H9 (cell line): ENCODE measurements at regions not wholly inside any gene's neighbourhood (a gene's known extent, or its start where the extent isn't known, plus 50 kb on each side); places are given as distances from the start of the nearest gene placed in this dataset.

Source experiments
- DNase-seq: peaks from one replicate; pipeline ENCODE4 v3.0.0-alpha.2; 2017
- H2AFZ ChIP-seq: one replicate; pipeline ENCODE4 v1.6.1; 2013; ENCODE audit warnings: mild to moderate bottlenecking, low read length, control low read depth, moderate library complexity
- H2AK5ac ChIP-seq: 2 replicates; pipeline ENCODE4 v1.6.1; 2013; ENCODE audit warnings: low read length, control low read depth, mixed read lengths; ENCODE audit not compliant: insufficient read length
- H2BK120ac ChIP-seq: one replicate; pipeline ENCODE4 v1.6.1; 2013; ENCODE audit warnings: low read depth, mild to moderate bottlenecking, low read length, control low read depth, inconsistent platforms; ENCODE audit not compliant: poor library complexity, severe bottlenecking
- H2BK12ac ChIP-seq: 2 replicates; pipeline ENCODE4 v1.6.1; 2013; ENCODE audit warnings: low read length, control low read depth, mixed read lengths, low read depth; ENCODE audit not compliant: insufficient read length
- H2BK15ac ChIP-seq: 2 replicates; pipeline ENCODE4 v1.6.1; 2013; ENCODE audit warnings: low read depth, low read length, control low read depth
- H2BK20ac ChIP-seq: one replicate; pipeline ENCODE4 v1.6.1; 2013; ENCODE audit warnings: low read depth, mild to moderate bottlenecking, low read length, control low read depth, inconsistent platforms; ENCODE audit not compliant: poor library complexity, severe bottlenecking
- H2BK5ac ChIP-seq: 2 replicates; pipeline ENCODE4 v1.6.1; 2013; ENCODE audit warnings: low read length, control low read depth, mixed read lengths; ENCODE audit not compliant: insufficient read length
- H3K14ac ChIP-seq: 2 replicates; pipeline ENCODE4 v1.6.1; 2013; ENCODE audit warnings: low read length, control low read depth; ENCODE audit not compliant: insufficient read depth
- H3K18ac ChIP-seq: 2 replicates; pipeline ENCODE4 v1.6.1; 2013; ENCODE audit warnings: low read depth, mild to moderate bottlenecking, mixed read lengths, low read length, control low read depth; ENCODE audit not compliant: insufficient read length
- H3K23ac ChIP-seq: 2 replicates; pipeline ENCODE4 v1.6.1; 2013; ENCODE audit warnings: low read length, control low read depth, mixed read lengths, low read depth; ENCODE audit not compliant: insufficient read length
- H3K23me2 ChIP-seq: 2 replicates; pipeline ENCODE4 v1.6.1; 2013; ENCODE audit warnings: low read depth, mild to moderate bottlenecking, mixed read lengths, low read length, control low read depth; ENCODE audit not compliant: insufficient read length, poor library complexity, severe bottlenecking
- H3K27ac ChIP-seq: 2 replicates; pipeline ENCODE4 v1.5.1; 2013; ENCODE audit warnings: low read length, control low read depth, mixed read lengths, low read depth; ENCODE audit not compliant: insufficient read length
- H3K27me3 ChIP-seq: 2 replicates; pipeline ENCODE4 v1.6.1; 2013; ENCODE audit warnings: low read length, control low read depth, inconsistent platforms; ENCODE audit not compliant: insufficient read depth
- H3K4ac ChIP-seq: 2 replicates; pipeline ENCODE4 v1.6.1; 2013; ENCODE audit warnings: low read depth, mild to moderate bottlenecking, control low read depth, inconsistent platforms, low read length, moderate library complexity
- H3K4me1 ChIP-seq: 2 replicates; pipeline ENCODE4 v1.6.1; 2013; ENCODE audit warnings: low read length, control low read depth, inconsistent platforms; ENCODE audit not compliant: insufficient read depth
- H3K4me2 ChIP-seq: 2 replicates; pipeline ENCODE4 v1.6.1; 2013; ENCODE audit warnings: low read length, control low read depth, mixed read lengths; ENCODE audit not compliant: insufficient read length, insufficient read depth
- H3K56ac ChIP-seq: 2 replicates; pipeline ENCODE4 v1.6.1; 2013; ENCODE audit warnings: low read depth, mild to moderate bottlenecking, mixed read lengths, low read length, control low read depth; ENCODE audit not compliant: insufficient read length
- H3K79me1 ChIP-seq: 2 replicates; pipeline ENCODE4 v1.6.1; 2013; ENCODE audit warnings: low read depth, mild to moderate bottlenecking, moderate library complexity, low read length, control low read depth, inconsistent platforms; ENCODE audit not compliant: insufficient read depth, poor library complexity, severe bottlenecking
- H3K79me2 ChIP-seq: 2 replicates; pipeline ENCODE4 v1.6.1; 2013; ENCODE audit warnings: low read length, control low read depth, inconsistent platforms; ENCODE audit not compliant: insufficient read depth
- H3K9ac ChIP-seq: 2 replicates; pipeline ENCODE4 v1.6.1; 2013; ENCODE audit warnings: low read length, control low read depth, mixed read lengths; ENCODE audit not compliant: insufficient read length; ENCODE audit errors: extremely low read depth
- H3K9me3 ChIP-seq: one replicate; pipeline ENCODE4 v1.6.1; 2013; ENCODE audit warnings: low read depth, low read length, inconsistent platforms; ENCODE audit not compliant: control insufficient read depth
- H3T11ph ChIP-seq: one replicate; pipeline ENCODE4 v1.6.1; 2013; ENCODE audit warnings: mild to moderate bottlenecking, low read length, control low read depth, inconsistent platforms
- H4K20me1 ChIP-seq: one replicate; pipeline ENCODE4 v1.6.1; 2013; ENCODE audit not compliant: control insufficient read depth, insufficient read length, insufficient read depth
- H4K5ac ChIP-seq: 2 replicates; pipeline ENCODE4 v1.6.1; 2013; ENCODE audit warnings: low read depth, mild to moderate bottlenecking, mixed read lengths, low read length, control low read depth; ENCODE audit not compliant: insufficient read length
- H4K8ac ChIP-seq: replicated peaks from 2 replicates; pipeline ENCODE4 v1.6.1; 2013; ENCODE audit warnings: low read length, control low read depth, mixed read lengths, low read depth; ENCODE audit not compliant: insufficient read length
- H4K91ac ChIP-seq: 2 replicates; pipeline ENCODE4 v1.6.1; 2013; ENCODE audit warnings: low read depth, mild to moderate bottlenecking, moderate library complexity, mixed read lengths, low read length, control low read depth; ENCODE audit not compliant: insufficient read length
- H3K27ac Mint-ChIP-seq, 3 experiments: 2 replicates in 2 of 3; 3 replicates in 1 of 3; pipeline ENCODE4 v1.8.0; 2020 to 2021; ENCODE audit warnings: mixed read lengths in 3 of 3, mild to moderate bottlenecking in 1 of 3, moderate library complexity in 1 of 3
- H3K27me3 Mint-ChIP-seq: 2 replicates; pipeline ENCODE4 v1.8.0; 2021; ENCODE audit warnings: low read depth, mild to moderate bottlenecking, moderate library complexity, mixed read lengths
- H3K36me3 Mint-ChIP-seq, 3 experiments: 2 replicates in 2 of 3; 3 replicates in 1 of 3; pipeline ENCODE4 v1.8.0; 2020 to 2021; ENCODE audit warnings: low read depth in 3 of 3, mixed read lengths in 3 of 3; ENCODE audit not compliant: insufficient read depth in 1 of 3
- H3K4me1 Mint-ChIP-seq, 2 experiments: 2 replicates each; pipeline ENCODE4 v1.8.0; 2020; ENCODE audit warnings: mixed read lengths in 2 of 2
- H3K4me3 Mint-ChIP-seq, 2 experiments: 2 replicates in 1 of 2; 3 replicates in 1 of 2; pipeline ENCODE4 v1.8.0; 2020 to 2021; ENCODE audit warnings: mild to moderate bottlenecking in 2 of 2, mixed read lengths in 2 of 2, moderate library complexity in 1 of 2
- H3K9me3 Mint-ChIP-seq, 2 experiments: 2 replicates in 1 of 2; 3 replicates in 1 of 2; pipeline ENCODE4 v1.8.0; 2020; ENCODE audit warnings: mild to moderate bottlenecking in 2 of 2, mixed read lengths in 2 of 2, moderate library complexity in 1 of 2
- CTCF ChIP-seq: fragments of 200-600 bp; sonication (generic); conservative IDR thresholded peaks from 3 replicates; pipeline ENCODE4 v1.8.0; 2021; ENCODE audit warnings: antibody characterized with exemption, mild to moderate bottlenecking
- WGBS: extraction: QIAGEN DNeasy Blood & Tissue Kit; methylation state at CpG from one replicate; pipeline ENCODE4 v1.1.7; 2013; ENCODE audit warnings: missing lambda C conversion rate, low lambda C conversion rate, mixed read lengths; ENCODE audit not compliant: insufficient read length; ENCODE audit errors: extremely low coverage; 5-methylcytosine and 5-hydroxymethylcytosine counted together

GRCh38 chr1:239636347-239636746, 250.0 kb downstream of the CHRM3 start:
- no CpG with 5 or more reads among the region's 3 CpGs for WGBS
- Histone ChIP-seq H3K79me1 (peaks cover 3% of the 10 kb centered on the region), H4K91ac (no peak overlapping the region)

More at GRCh38 chr1:239636347-239636746, 250.0 kb downstream of the CHRM3 start:
- no peak overlapping the region for H3K4me3 Mint-ChIP-seq
- no peak overlapping the region for H3K14ac ChIP-seq
- H3K27me3 Mint-ChIP-seq: no peaks in the 10 kb centered on the region
- no peak overlapping the region for H2BK20ac ChIP-seq
- H4K8ac ChIP-seq: no peak overlapping the region
- DNase-seq: no peak
- peaks cover 4 to 15% (median 14%) of the 10 kb centered on the region in 3 experiments for H3K36me3 Mint-ChIP-seq
- no peaks in the 10 kb centered on the region; the same call in 1 of the 2 replicates for H3K4me1 ChIP-seq
- H3T11ph ChIP-seq: no peak overlapping the region
- no peaks in the 10 kb centered on the region for H4K20me1 ChIP-seq
- H3K56ac ChIP-seq: no peak overlapping the region
- no peak for TF ChIP-seq CTCF
- no peaks in the 10 kb centered on the region for H3K27me3 ChIP-seq
- no peak overlapping the region for H2BK12ac ChIP-seq
- no peaks in the 10 kb centered on the region for H3K9me3 ChIP-seq
- no peaks in the 10 kb centered on the region for H3K23me2 ChIP-seq
- H3K27ac Mint-ChIP-seq: no peak overlapping the region
- no peak overlapping the region for H2BK120ac ChIP-seq
- no peak overlapping the region for H3K18ac ChIP-seq
- peaks cover 5 to 6% of the 10 kb centered on the region in 2 experiments; a peak in 4 of 5 replicates for H3K9me3 Mint-ChIP-seq
- H4K5ac ChIP-seq: no peak overlapping the region
- H3K4ac ChIP-seq: no peak overlapping the region
- no peak overlapping the region for H3K9ac ChIP-seq
- no peak overlapping the region for H2AFZ ChIP-seq
- no peaks in the 10 kb centered on the region for H3K79me2 ChIP-seq
- no peak overlapping the region for H3K4me2 ChIP-seq
- H2AK5ac ChIP-seq: no peak overlapping the region
- no peak overlapping the region for H3K27ac ChIP-seq
- H2BK15ac ChIP-seq: no peak overlapping the region
- H2BK5ac ChIP-seq: no peak overlapping the region
- no peak overlapping the region for H3K23ac ChIP-seq
- peaks cover 20 to 24% of the 10 kb centered on the region in 2 experiments for H3K4me1 Mint-ChIP-seq
